ENCODE measurements at regions not wholly inside any gene's neighbourhood (a gene's known extent, or its start where the extent isn't known, plus 50 kb on each side); places are given as distances from the start of the nearest gene placed in this dataset.

DNA sequence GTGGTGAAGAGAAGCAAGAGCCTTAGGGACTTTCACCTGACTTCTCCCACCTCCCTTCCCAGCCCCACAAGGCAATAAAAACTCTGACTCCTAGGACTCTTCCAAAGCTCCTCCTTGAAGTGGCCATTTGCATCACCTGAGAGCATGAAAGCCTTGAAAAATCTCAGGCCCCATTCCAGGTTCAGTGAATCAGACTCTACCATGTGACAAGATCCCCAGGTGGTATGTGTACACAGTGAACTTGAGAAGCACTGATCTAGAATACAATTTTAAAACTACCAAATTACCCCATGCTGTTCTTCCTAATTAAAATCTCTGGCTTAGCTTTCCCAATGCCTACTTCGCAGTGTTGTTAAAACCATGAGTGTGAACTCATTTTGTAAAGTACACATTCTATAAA lies 195.1 kb upstream of the SAMSN1 start (continued):
- TF ChIP-seq, protein P1, sequence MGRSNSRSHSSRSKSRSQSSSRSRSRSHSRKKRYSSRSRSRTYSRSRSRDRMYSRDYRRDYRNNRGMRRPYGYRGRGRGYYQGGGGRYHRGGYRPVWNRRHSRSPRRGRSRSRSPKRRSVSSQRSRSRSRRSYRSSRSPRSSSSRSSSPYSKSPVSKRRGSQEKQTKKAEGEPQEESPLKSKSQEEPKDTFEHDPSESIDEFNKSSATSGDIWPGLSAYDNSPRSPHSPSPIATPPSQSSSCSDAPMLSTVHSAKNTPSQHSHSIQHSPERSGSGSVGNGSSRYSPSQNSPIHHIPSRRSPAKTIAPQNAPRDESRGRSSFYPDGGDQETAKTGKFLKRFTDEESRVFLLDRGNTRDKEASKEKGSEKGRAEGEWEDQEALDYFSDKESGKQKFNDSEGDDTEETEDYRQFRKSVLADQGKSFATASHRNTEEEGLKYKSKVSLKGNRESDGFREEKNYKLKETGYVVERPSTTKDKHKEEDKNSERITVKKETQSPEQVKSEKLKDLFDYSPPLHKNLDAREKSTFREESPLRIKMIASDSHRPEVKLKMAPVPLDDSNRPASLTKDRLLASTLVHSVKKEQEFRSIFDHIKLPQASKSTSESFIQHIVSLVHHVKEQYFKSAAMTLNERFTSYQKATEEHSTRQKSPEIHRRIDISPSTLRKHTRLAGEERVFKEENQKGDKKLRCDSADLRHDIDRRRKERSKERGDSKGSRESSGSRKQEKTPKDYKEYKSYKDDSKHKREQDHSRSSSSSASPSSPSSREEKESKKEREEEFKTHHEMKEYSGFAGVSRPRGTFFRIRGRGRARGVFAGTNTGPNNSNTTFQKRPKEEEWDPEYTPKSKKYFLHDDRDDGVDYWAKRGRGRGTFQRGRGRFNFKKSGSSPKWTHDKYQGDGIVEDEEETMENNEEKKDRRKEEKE (IDR thresholded peaks at IDR 0.05), result no peak
- TF ChIP-seq, protein P2, sequence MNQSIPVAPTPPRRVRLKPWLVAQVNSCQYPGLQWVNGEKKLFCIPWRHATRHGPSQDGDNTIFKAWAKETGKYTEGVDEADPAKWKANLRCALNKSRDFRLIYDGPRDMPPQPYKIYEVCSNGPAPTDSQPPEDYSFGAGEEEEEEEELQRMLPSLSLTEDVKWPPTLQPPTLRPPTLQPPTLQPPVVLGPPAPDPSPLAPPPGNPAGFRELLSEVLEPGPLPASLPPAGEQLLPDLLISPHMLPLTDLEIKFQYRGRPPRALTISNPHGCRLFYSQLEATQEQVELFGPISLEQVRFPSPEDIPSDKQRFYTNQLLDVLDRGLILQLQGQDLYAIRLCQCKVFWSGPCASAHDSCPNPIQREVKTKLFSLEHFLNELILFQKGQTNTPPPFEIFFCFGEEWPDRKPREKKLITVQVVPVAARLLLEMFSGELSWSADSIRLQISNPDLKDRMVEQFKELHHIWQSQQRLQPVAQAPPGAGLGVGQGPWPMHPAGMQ (IDR thresholded peaks at IDR 0.05; ENCODE audit: borderline replicate concordance), result no peak
- no peak for TF ChIP-seq MXI1 (IDR thresholded peaks at IDR 0.05; ENCODE audit: low read depth, low read length)
- no peak for TF ChIP-seq PML (IDR thresholded peaks at IDR 0.05; ENCODE audit: low read length)
- TF ChIP-seq, protein P3, sequence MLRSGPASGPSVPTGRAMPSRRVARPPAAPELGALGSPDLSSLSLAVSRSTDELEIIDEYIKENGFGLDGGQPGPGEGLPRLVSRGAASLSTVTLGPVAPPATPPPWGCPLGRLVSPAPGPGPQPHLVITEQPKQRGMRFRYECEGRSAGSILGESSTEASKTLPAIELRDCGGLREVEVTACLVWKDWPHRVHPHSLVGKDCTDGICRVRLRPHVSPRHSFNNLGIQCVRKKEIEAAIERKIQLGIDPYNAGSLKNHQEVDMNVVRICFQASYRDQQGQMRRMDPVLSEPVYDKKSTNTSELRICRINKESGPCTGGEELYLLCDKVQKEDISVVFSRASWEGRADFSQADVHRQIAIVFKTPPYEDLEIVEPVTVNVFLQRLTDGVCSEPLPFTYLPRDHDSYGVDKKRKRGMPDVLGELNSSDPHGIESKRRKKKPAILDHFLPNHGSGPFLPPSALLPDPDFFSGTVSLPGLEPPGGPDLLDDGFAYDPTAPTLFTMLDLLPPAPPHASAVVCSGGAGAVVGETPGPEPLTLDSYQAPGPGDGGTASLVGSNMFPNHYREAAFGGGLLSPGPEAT (IDR thresholded peaks at IDR 0.05; ENCODE audit: low read depth), result no peak
- TF ChIP-seq SMC3 (IDR thresholded peaks at IDR 0.05; ENCODE audit: borderline replicate concordance, low read length), result no peak
- TF ChIP-seq, protein P4, sequence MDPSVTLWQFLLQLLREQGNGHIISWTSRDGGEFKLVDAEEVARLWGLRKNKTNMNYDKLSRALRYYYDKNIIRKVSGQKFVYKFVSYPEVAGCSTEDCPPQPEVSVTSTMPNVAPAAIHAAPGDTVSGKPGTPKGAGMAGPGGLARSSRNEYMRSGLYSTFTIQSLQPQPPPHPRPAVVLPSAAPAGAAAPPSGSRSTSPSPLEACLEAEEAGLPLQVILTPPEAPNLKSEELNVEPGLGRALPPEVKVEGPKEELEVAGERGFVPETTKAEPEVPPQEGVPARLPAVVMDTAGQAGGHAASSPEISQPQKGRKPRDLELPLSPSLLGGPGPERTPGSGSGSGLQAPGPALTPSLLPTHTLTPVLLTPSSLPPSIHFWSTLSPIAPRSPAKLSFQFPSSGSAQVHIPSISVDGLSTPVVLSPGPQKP (IDR thresholded peaks at IDR 0.05; ENCODE audit: low read depth, low read length), result no peak
- no peak for TF ChIP-seq IKZF1 (conservative IDR thresholded peaks at IDR 0.05)
